DND-41 (cell line): ENCODE measurements at regions not wholly inside any gene's neighbourhood (a gene's known extent, or its start where the extent isn't known, plus 50 kb on each side); places are given as distances from the start of the nearest gene placed in this dataset.

ENCODE experiments used
- ATAC-seq: fragments of 200-7000 bp; cut with Tn5 transposase; 3 replicates; pipeline ENCODE4 v1.9.1; 2021; ENCODE audit warnings: low read depth; ENCODE audit not compliant: insufficient read depth
- DNase-seq: peaks from one replicate; pipeline ENCODE4 v3.0.0-alpha.2; 2020
- H2AFZ ChIP-seq: 2 replicates; pipeline ENCODE4 v1.6.0; 2012; ENCODE audit warnings: low read depth, low read length
- H3K27ac ChIP-seq: 2 replicates; pipeline ENCODE4 v1.5.1; 2012; ENCODE audit warnings: low read length, inconsistent platforms
- H3K27me3 ChIP-seq: fragments of 200-600 bp; sonication (generic); 2 replicates; pipeline ENCODE4 v1.6.0; 2012; ENCODE audit warnings: low read length, mild to moderate bottlenecking, inconsistent platforms; ENCODE audit not compliant: insufficient read depth, poor library complexity
- H3K36me3 ChIP-seq: 2 replicates; pipeline ENCODE4 v1.5.1; 2012; ENCODE audit warnings: low read length, inconsistent platforms; ENCODE audit not compliant: insufficient read depth
- H3K4me1 ChIP-seq: 2 replicates; pipeline ENCODE4 v1.5.1; 2012; ENCODE audit warnings: mild to moderate bottlenecking, low read length; ENCODE audit not compliant: insufficient read depth
- H3K4me2 ChIP-seq: 2 replicates; pipeline ENCODE4 v1.6.0; 2012; ENCODE audit warnings: mild to moderate bottlenecking, moderate library complexity, low read length, inconsistent platforms; ENCODE audit not compliant: insufficient read depth
- H3K4me3 ChIP-seq, 2 experiments: fragments of 200-600 bp in 1 of 2; shearing (Covaris generic) in 1 of 2; 2 replicates each; pipeline ENCODE4 v1.5.1; 2012 to 2016; ENCODE audit warnings: inconsistent platforms in 2 of 2, low read length in 2 of 2, mild to moderate bottlenecking in 2 of 2, low read depth in 1 of 2, moderate library complexity in 1 of 2
- H3K79me2 ChIP-seq: 2 replicates; pipeline ENCODE4 v1.6.0; 2012; ENCODE audit warnings: low read length, inconsistent platforms; ENCODE audit not compliant: insufficient read depth
- H3K9ac ChIP-seq: 2 replicates; pipeline ENCODE4 v1.6.0; 2012; ENCODE audit warnings: low read depth, mild to moderate bottlenecking, inconsistent platforms, low read length, moderate library complexity
- H3K9me3 ChIP-seq: 2 replicates; pipeline ENCODE4 v1.5.1; 2012; ENCODE audit warnings: low read length, moderate library complexity, mild to moderate bottlenecking, inconsistent platforms; ENCODE audit not compliant: insufficient read depth, severe bottlenecking
- H4K20me1 ChIP-seq: 2 replicates; pipeline ENCODE4 v1.6.0; 2012; ENCODE audit warnings: low read length; ENCODE audit not compliant: insufficient read depth
- EZH2 ChIP-seq: IDR thresholded peaks from 3 replicates; pipeline ENCODE4 v1.6.1; 2012; ENCODE audit warnings: borderline replicate concordance, low read depth, mild to moderate bottlenecking, moderate library complexity, low read length, inconsistent platforms; ENCODE audit not compliant: severe bottlenecking
- TF ChIP-seq, protein P1 (sequence below): IDR thresholded peaks from 2 replicates; pipeline ENCODE4 v1.5.1; 2012; ENCODE audit warnings: borderline replicate concordance, low read length, moderate library complexity, mild to moderate bottlenecking; ENCODE audit not compliant: poor library complexity, severe bottlenecking; ENCODE audit errors: extremely low read depth

- H4K20me1 ChIP-seq: no peaks in the 10 kb centered on the region
- ATAC-seq: no peak
Observed at GRCh38 chr16:52099382-52099781, 447.6 kb downstream of the TOX3 start.

GRCh38 chr16:52095471-52095870, 451.5 kb downstream of the TOX3 start:
- Histone ChIP-seq H3K27me3 (no peaks in the 10 kb centered on the region), H3K4me1 (no peaks in the 10 kb centered on the region), H3K4me2 (no peak overlapping the region), H3K9me3 (no peaks in the 10 kb centered on the region), H3K4me3 (no peak overlapping the region), H4K20me1 (no peaks in the 10 kb centered on the region), H3K36me3 (no peaks in the 10 kb centered on the region), H2AFZ (no peak overlapping the region), H3K9ac (no peak overlapping the region), H3K79me2 (no peaks in the 10 kb centered on the region), H3K27ac (no peak overlapping the region)
- no peak for DNase-seq
- TF ChIP-seq EZH2: no peak
- TF ChIP-seq, protein P1, sequence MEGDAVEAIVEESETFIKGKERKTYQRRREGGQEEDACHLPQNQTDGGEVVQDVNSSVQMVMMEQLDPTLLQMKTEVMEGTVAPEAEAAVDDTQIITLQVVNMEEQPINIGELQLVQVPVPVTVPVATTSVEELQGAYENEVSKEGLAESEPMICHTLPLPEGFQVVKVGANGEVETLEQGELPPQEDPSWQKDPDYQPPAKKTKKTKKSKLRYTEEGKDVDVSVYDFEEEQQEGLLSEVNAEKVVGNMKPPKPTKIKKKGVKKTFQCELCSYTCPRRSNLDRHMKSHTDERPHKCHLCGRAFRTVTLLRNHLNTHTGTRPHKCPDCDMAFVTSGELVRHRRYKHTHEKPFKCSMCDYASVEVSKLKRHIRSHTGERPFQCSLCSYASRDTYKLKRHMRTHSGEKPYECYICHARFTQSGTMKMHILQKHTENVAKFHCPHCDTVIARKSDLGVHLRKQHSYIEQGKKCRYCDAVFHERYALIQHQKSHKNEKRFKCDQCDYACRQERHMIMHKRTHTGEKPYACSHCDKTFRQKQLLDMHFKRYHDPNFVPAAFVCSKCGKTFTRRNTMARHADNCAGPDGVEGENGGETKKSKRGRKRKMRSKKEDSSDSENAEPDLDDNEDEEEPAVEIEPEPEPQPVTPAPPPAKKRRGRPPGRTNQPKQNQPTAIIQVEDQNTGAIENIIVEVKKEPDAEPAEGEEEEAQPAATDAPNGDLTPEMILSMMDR: no peak
- no peak for ATAC-seq

More at GRCh38 chr16:52099382-52099781, 447.6 kb downstream of the TOX3 start:
- no peaks in the 10 kb centered on the region for H3K4me1 ChIP-seq
- H3K79me2 ChIP-seq: no peaks in the 10 kb centered on the region
- H3K27me3 ChIP-seq: no peaks in the 10 kb centered on the region
- H3K27ac ChIP-seq: no peak overlapping the region
- no peak overlapping the region for H2AFZ ChIP-seq
- no peak for TF ChIP-seq EZH2
- TF ChIP-seq, protein P1: no peak
- no peak overlapping the region for H3K4me3 ChIP-seq
- no peak for DNase-seq
- H3K9me3 ChIP-seq: no peaks in the 10 kb centered on the region
- no peaks in the 10 kb centered on the region for H3K36me3 ChIP-seq
- H3K4me2 ChIP-seq: no peak overlapping the region
- H3K9ac ChIP-seq: no peak overlapping the region

- ATAC-seq (no peak), DNase-seq (no peak)
- Histone ChIP-seq H3K4me2 (no peak overlapping the region), H3K36me3 (no peaks in the 10 kb centered on the region), H2AFZ (no peak overlapping the region), H3K79me2 (no peaks in the 10 kb centered on the region), H3K27ac (no peak overlapping the region), H3K4me1 (no peaks in the 10 kb centered on the region), H3K9ac (no peak overlapping the region), H3K27me3 (no peaks in the 10 kb centered on the region), H4K20me1 (no peaks in the 10 kb centered on the region), H3K9me3 (no peaks in the 10 kb centered on the region), H3K4me3 (no peak overlapping the region)
- TF ChIP-seq, protein P1: no peak
- TF ChIP-seq EZH2: no peak
Observed at GRCh38 chr16:52092126-52092525, 454.8 kb downstream of the TOX3 start.

- Histone ChIP-seq H3K9me3 (no peaks in the 10 kb centered on the region), H3K4me3 (no peak overlapping the region), H4K20me1 (no peaks in the 10 kb centered on the region), H3K79me2 (no peaks in the 10 kb centered on the region), H3K36me3 (no peaks in the 10 kb centered on the region), H3K4me2 (no peak overlapping the region), H3K4me1 (no peaks in the 10 kb centered on the region), H3K9ac (no peak overlapping the region), H2AFZ (no peak overlapping the region), H3K27me3 (no peaks in the 10 kb centered on the region), H3K27ac (no peak overlapping the region)
- DNase-seq: no peak
- TF ChIP-seq, protein P1: no peak
- no peak for TF ChIP-seq EZH2
- no peak for ATAC-seq
Observed at GRCh38 chr16:52090080-52090479, 456.9 kb downstream of the TOX3 start.
